Endodermal cell (in vitro differentiated cells): ENCODE measurements at regions not wholly inside any gene's neighbourhood (a gene's known extent, or its start where the extent isn't known, plus 50 kb on each side); places are given as distances from the start of the nearest gene placed in this dataset.
A peak's percentile ranks its signal among the peaks of the same experiment; 100 is the strongest.

ENCODE experiments used
- DNase-seq: peaks from one replicate; pipeline ENCODE4 v3.0.0-alpha.2; 2017
- H3K27ac ChIP-seq: 2 replicates; pipeline ENCODE4 v1.5.1; 2013; ENCODE audit warnings: mild to moderate bottlenecking, low read depth, low read length, moderate library complexity
- H3K27me3 ChIP-seq: 2 replicates; pipeline ENCODE4 v1.6.1; 2013; ENCODE audit warnings: mild to moderate bottlenecking, low read length, moderate library complexity; ENCODE audit not compliant: insufficient read depth, control insufficient read depth, poor library complexity, severe bottlenecking
- H3K36me3 ChIP-seq: 2 replicates; pipeline ENCODE4 v1.7.0; 2013; ENCODE audit warnings: mild to moderate bottlenecking, low read length, moderate library complexity; ENCODE audit not compliant: control insufficient read depth, insufficient read depth
- H3K4me1 ChIP-seq: one replicate; pipeline ENCODE4 v1.7.0; 2013; ENCODE audit warnings: low read length; ENCODE audit not compliant: control insufficient read depth, insufficient read depth
- H3K4me3 ChIP-seq: 2 replicates; pipeline ENCODE4 v1.5.1; 2013; ENCODE audit warnings: mild to moderate bottlenecking, low read length, moderate library complexity
- H3K9ac ChIP-seq: 2 replicates; pipeline ENCODE4 v1.6.1; 2013; ENCODE audit warnings: mild to moderate bottlenecking, low read length, moderate library complexity; ENCODE audit not compliant: poor library complexity, severe bottlenecking; ENCODE audit errors: extremely low read depth
- H3K9me3 ChIP-seq: 2 replicates; pipeline ENCODE4 v1.6.1; 2013; ENCODE audit warnings: mild to moderate bottlenecking, low read length, moderate library complexity; ENCODE audit not compliant: control insufficient read depth
- H3K27ac Mint-ChIP-seq: 2 replicates; pipeline ENCODE4 v1.8.0; 2020; ENCODE audit warnings: mixed read lengths
- H3K27me3 Mint-ChIP-seq: 2 replicates; pipeline ENCODE4 v1.8.0; 2021; ENCODE audit warnings: mild to moderate bottlenecking, mixed read lengths; ENCODE audit not compliant: insufficient read depth
- H3K36me3 Mint-ChIP-seq: 2 replicates; pipeline ENCODE4 v1.8.0; 2020; ENCODE audit warnings: low read depth, mixed read lengths
- H3K4me1 Mint-ChIP-seq: 2 replicates; pipeline ENCODE4 v1.8.0; 2020; ENCODE audit warnings: mixed read lengths
- H3K4me3 Mint-ChIP-seq: 2 replicates; pipeline ENCODE4 v1.8.0; 2020; ENCODE audit warnings: mild to moderate bottlenecking, moderate library complexity, mixed read lengths
- H3K9me3 Mint-ChIP-seq: 2 replicates; pipeline ENCODE4 v1.8.0; 2020; ENCODE audit warnings: mild to moderate bottlenecking, mixed read lengths
- CTCF ChIP-seq: fragments of 200-600 bp; sonication (generic); conservative IDR thresholded peaks from 2 replicates; pipeline ENCODE4 v1.5.0; 2021; ENCODE audit warnings: antibody characterized with exemption, mild to moderate bottlenecking
- WGBS, 2 experiments: methylation state at CpG; one replicate each; pipeline versions ENCODE4 v1.1.5 to v1.1.7; 2013; ENCODE audit warnings: missing lambda C conversion rate in 2 of 2, mixed read lengths in 1 of 2; ENCODE audit not compliant: insufficient coverage in 1 of 2, insufficient read length in 1 of 2; 5-methylcytosine and 5-hydroxymethylcytosine counted together

GRCh38 chr5:143886096-143886495, 74.1 kb downstream of the HMHB1 start:
- H3K4me1 Mint-ChIP-seq, result peaks cover 8% of the 10 kb centered on the region
- H3K9ac ChIP-seq, result no peak overlapping the region
- H3K4me3 ChIP-seq, result no peak overlapping the region
- no peak overlapping the region for H3K27ac ChIP-seq
- no peaks in the 10 kb centered on the region for H3K27me3 ChIP-seq
- no peaks in the 10 kb centered on the region for H3K36me3 Mint-ChIP-seq
- H3K4me3 Mint-ChIP-seq, result no peak overlapping the region
- no peaks in the 10 kb centered on the region for H3K9me3 ChIP-seq
- H3K4me1 ChIP-seq, result no peaks in the 10 kb centered on the region
- TF ChIP-seq CTCF, result no peak
- H3K27ac Mint-ChIP-seq, result no peak overlapping the region
- 94% methylated on average over 3 of the region's 3 CpGs; no CpG with 5 or more reads in 1 of the 2 experiments for WGBS, 2 experiments
- DNase-seq, result no peak
- H3K36me3 ChIP-seq, result no peaks in the 10 kb centered on the region
- H3K9me3 Mint-ChIP-seq, result no peaks in the 10 kb centered on the region
- no peaks in the 10 kb centered on the region for H3K27me3 Mint-ChIP-seq

GRCh38 chr5:143886651-143887638, 75.0 kb downstream of the HMHB1 start:
- no peak for DNase-seq
- Mint-ChIP-seq H3K4me1 (peaks cover 8% of the 10 kb centered on the region), H3K9me3 (no peaks in the 10 kb centered on the region), H3K27ac (no peak overlapping the region), H3K36me3 (no peaks in the 10 kb centered on the region), H3K4me3 (no peak overlapping the region), H3K27me3 (no peaks in the 10 kb centered on the region)
- TF ChIP-seq CTCF, result no peak
- no peak overlapping the region for H3K4me3 ChIP-seq
- H3K9ac ChIP-seq, result no peak overlapping the region
- H3K4me1 ChIP-seq, result no peaks in the 10 kb centered on the region
- H3K36me3 ChIP-seq, result no peaks in the 10 kb centered on the region
- H3K27me3 ChIP-seq, result no peaks in the 10 kb centered on the region
- WGBS, 2 experiments, result 91 to 100% methylated on average over 1 to 6 of the region's 6 CpGs
- no peak overlapping the region for H3K27ac ChIP-seq
- H3K9me3 ChIP-seq, result no peaks in the 10 kb centered on the region

DNA sequence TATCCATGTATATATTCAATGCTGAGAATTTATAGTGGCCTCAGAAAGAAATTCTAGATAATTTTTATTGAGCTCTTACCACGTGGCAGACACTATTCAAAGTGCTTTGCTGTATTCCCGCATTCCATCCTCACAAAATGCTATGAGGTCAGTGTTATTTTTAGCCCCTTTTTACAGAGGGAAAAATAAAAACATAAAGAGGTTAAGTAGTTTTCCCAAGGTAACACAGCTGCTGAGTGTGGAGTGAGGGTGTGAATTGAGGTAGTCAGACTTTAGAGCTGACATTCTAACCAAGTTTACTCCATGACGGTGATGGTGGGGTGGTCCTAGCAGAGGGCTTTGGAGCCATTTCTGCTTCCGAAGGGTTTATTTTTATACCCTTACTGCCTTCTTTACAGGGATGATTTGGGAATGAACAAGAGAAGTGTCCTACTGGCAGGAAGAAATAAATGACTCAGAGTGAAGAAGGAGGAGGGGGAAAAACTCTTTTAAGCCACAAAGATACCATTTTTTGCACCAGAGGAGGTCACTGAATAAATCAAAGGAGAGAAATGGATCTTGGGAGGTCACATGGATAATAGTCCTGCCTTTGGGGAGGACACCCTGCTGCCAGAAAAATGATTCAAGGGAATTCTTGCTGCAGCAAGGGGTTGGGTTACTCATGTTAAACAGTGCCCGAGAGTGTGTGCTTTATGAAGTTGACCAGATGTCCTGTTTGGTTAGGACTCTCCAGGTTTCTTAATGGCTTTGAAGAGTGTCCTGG, 76.1 kb downstream of the HMHB1 start:
- no peak overlapping the region for H3K27ac Mint-ChIP-seq

More for the DNA sequence above, 76.1 kb downstream of the HMHB1 start:
- no peak overlapping the region for H3K4me3 Mint-ChIP-seq
- no peaks in the 10 kb centered on the region for H3K36me3 Mint-ChIP-seq
- no peaks in the 10 kb centered on the region for H3K9me3 ChIP-seq
- no peaks in the 10 kb centered on the region for H3K4me1 ChIP-seq
- H3K36me3 ChIP-seq, result no peaks in the 10 kb centered on the region
- peaks cover 8% of the 10 kb centered on the region for H3K4me1 Mint-ChIP-seq
- no peaks in the 10 kb centered on the region for H3K9me3 Mint-ChIP-seq
- no peaks in the 10 kb centered on the region for H3K27me3 ChIP-seq
- 90 to 100% methylated on average over 2 to 5 of the region's 5 CpGs for WGBS, 2 experiments
- H3K9ac ChIP-seq, result no peak overlapping the region
- no peaks in the 10 kb centered on the region for H3K27me3 Mint-ChIP-seq
- no peak overlapping the region for H3K4me3 ChIP-seq
- no peak for TF ChIP-seq CTCF
- H3K27ac ChIP-seq, result peak overlapping the region; percentile 9
- no peak for DNase-seq
